Activated CD8-positive, alpha-beta T cell treated with anti-CD3 and anti-CD28 coated beads for 36 hours (primary cell): ENCODE measurements at regions not wholly inside any gene's neighbourhood (a gene's known extent, or its start where the extent isn't known, plus 50 kb on each side); places are given as distances from the start of the nearest gene placed in this dataset.

Experiments
- ATAC-seq: fragments of 200-7000 bp; cut with Tn5 transposase; one replicate; pipeline ENCODE4 v1.10.0; 2021; ENCODE audit warnings: mild to moderate bottlenecking, moderate library complexity
- CTCF ChIA-PET: fragments of 350-600 bp; sonication (Branson Sonifier 250); formaldehyde crosslinking; loops from one replicate; lab custom pipeline; 2021; ENCODE audit warnings: antibody characterized with exemption; lab: Charles Lee
- POLR2A ChIA-PET: fragments of 350-600 bp; sonication (Branson Sonifier 250); formaldehyde crosslinking; loops from one replicate; lab custom pipeline; 2021; ENCODE audit warnings: antibody characterized with exemption; lab: Charles Lee
- DNase-seq: peaks from one replicate; pipeline ENCODE4 v3.0.0-alpha.2; 2020
- H3K27ac Mint-ChIP-seq: one replicate; pipeline ENCODE4 v1.8.0; 2021; ENCODE audit warnings: mild to moderate bottlenecking, mixed read lengths
- H3K27me3 Mint-ChIP-seq: one replicate; pipeline ENCODE4 v1.8.0; 2021; ENCODE audit warnings: mixed read lengths
- H3K36me3 Mint-ChIP-seq: one replicate; pipeline ENCODE4 v1.8.0; 2021; ENCODE audit warnings: low read depth, mixed read lengths
- H3K4me1 Mint-ChIP-seq: one replicate; pipeline ENCODE4 v1.8.0; 2021; ENCODE audit warnings: low read depth, mixed read lengths
- H3K4me3 Mint-ChIP-seq: one replicate; pipeline ENCODE4 v1.8.0; 2021; ENCODE audit warnings: mild to moderate bottlenecking, moderate library complexity, mixed read lengths
- H3K9me3 Mint-ChIP-seq: one replicate; pipeline ENCODE4 v1.8.0; 2021; ENCODE audit warnings: mixed read lengths
- CTCF ChIP-seq: fragments of 200-600 bp; IDR thresholded peaks from one replicate; pipeline ENCODE4 v1.8.0; 2022; ENCODE audit warnings: antibody characterized with exemption, mild to moderate bottlenecking
- intact Hi-C: fragments of 100-400 bp; cut with micrococcal nuclease; formaldehyde crosslinking; loops from one replicate; pipeline ENCODE4 v1.10.0; 2022

- no peak for TF ChIP-seq CTCF
- intact Hi-C loops: no loop called here
- Mint-ChIP-seq H3K9me3 (peaks cover 2% of the 10 kb centered on the region), H3K36me3 (no peaks in the 10 kb centered on the region), H3K4me1 (no peaks in the 10 kb centered on the region), H3K27ac (no peak overlapping the region), H3K4me3 (no peak overlapping the region), H3K27me3 (no peaks in the 10 kb centered on the region)
- ChIA-PET CTCF (no interaction called here), POLR2A (no interaction called here)
- ATAC-seq: no peak
- DNase-seq: no peak
Measured at GRCh38 chr13:72400856-72401255, 326.6 kb downstream of the MZT1 start.

- Mint-ChIP-seq H3K4me3 (no peak overlapping the region), H3K9me3 (no peaks in the 10 kb centered on the region), H3K27ac (no peak overlapping the region), H3K4me1 (no peaks in the 10 kb centered on the region), H3K27me3 (no peaks in the 10 kb centered on the region), H3K36me3 (no peaks in the 10 kb centered on the region)
- intact Hi-C loops: no loop called here
- ATAC-seq (no peak), DNase-seq (no peak)
- ChIA-PET CTCF (no interaction called here), POLR2A (no interaction called here)
- no peak for TF ChIP-seq CTCF
Measured at GRCh38 chr13:72399351-72399750, 328.1 kb downstream of the MZT1 start.

- no peak for TF ChIP-seq CTCF
- intact Hi-C loops: no loop called here
- Mint-ChIP-seq H3K4me3 (no peak overlapping the region), H3K27me3 (no peaks in the 10 kb centered on the region), H3K36me3 (no peaks in the 10 kb centered on the region), H3K27ac (no peak overlapping the region), H3K4me1 (no peaks in the 10 kb centered on the region), H3K9me3 (no peaks in the 10 kb centered on the region)
- ATAC-seq (no peak), DNase-seq (no peak)
- ChIA-PET POLR2A (no interaction called here), CTCF (no interaction called here)
Measured at GRCh38 chr13:72397265-72397664, 330.2 kb downstream of the MZT1 start.

GRCh38 chr13:72390909-72391308 lies 336.5 kb downstream of the MZT1 start:
- Mint-ChIP-seq H3K4me3 (no peak overlapping the region), H3K36me3 (no peaks in the 10 kb centered on the region), H3K9me3 (no peaks in the 10 kb centered on the region), H3K27ac (no peak overlapping the region), H3K27me3 (no peaks in the 10 kb centered on the region), H3K4me1 (no peaks in the 10 kb centered on the region)
- TF ChIP-seq CTCF: no peak
- ATAC-seq: no peak
- intact Hi-C loops: no loop called here
- no peak for DNase-seq
- ChIA-PET POLR2A (no interaction called here), CTCF (no interaction called here)

GRCh38 chr13:72386138-72386684 lies 341.2 kb downstream of the MZT1 start:
- ATAC-seq: no peak
- POLR2A ChIA-PET: no interaction called here

More at GRCh38 chr13:72386138-72386684, 341.2 kb downstream of the MZT1 start:
- Mint-ChIP-seq H3K36me3 (no peaks in the 10 kb centered on the region), H3K9me3 (no peaks in the 10 kb centered on the region), H3K4me1 (no peaks in the 10 kb centered on the region), H3K4me3 (no peak overlapping the region), H3K27ac (no peak overlapping the region), H3K27me3 (no peaks in the 10 kb centered on the region)
- no peak for TF ChIP-seq CTCF
- no peak for DNase-seq
- intact Hi-C loops: no loop called here
- CTCF ChIA-PET: no interaction called here
